Spleen (tissue), 7 donors: ENCODE measurements at regions not wholly inside any gene's neighbourhood (a gene's known extent, or its start where the extent isn't known, plus 50 kb on each side); places are given as distances from the start of the nearest gene placed in this dataset.

Experiments
- CTCF ChIP-seq, 11 experiments: fragments of 200-600 bp in 7 of 11; fragments of 450-650 bp in 4 of 11; sonication (generic) in 4 of 11; IDR thresholded peaks in 8 of 11; conservative IDR thresholded peaks in 3 of 11; 1 replicate in 7 of 11; 2 replicates in 4 of 11; pipeline versions ENCODE4 v1.4.0 to v1.8.0; 2016 to 2021; ENCODE audit warnings: antibody characterized with exemption in 11 of 11, inconsistent platforms in 4 of 11, mild to moderate bottlenecking in 1 of 11
- POLR2AphosphoS5 ChIP-seq, 3 donors: sonication (generic); formaldehyde crosslinking; IDR thresholded peaks; one replicate each; pipeline ENCODE4 v1.5.1; 2017; ENCODE audit warnings: antibody characterized with exemption in 3 of 3
- donor health status: DM: no; HTN: no; CAD: no; lungs with moderate emphysema.
- donor health status: DM: no; HTN: no; CAD: no.
- donor health status: DM: no; HTN: no; CAD: no.

GRCh38 chr6:91505199-91505598 lies 918.3 kb upstream of the MAP3K7 start:
- TF ChIP-seq POLR2AphosphoS5 (IDR thresholded peaks at IDR 0.05), result no peak
- no peak for TF ChIP-seq CTCF (IDR thresholded peaks at IDR 0.05 in 8 of 11, conservative IDR thresholded peaks at IDR 0.05 in 3 of 11)
